CD4-positive, alpha-beta memory T cell (primary cell): ENCODE measurements at regions not wholly inside any gene's neighbourhood (a gene's known extent, or its start where the extent isn't known, plus 50 kb on each side); places are given as distances from the start of the nearest gene placed in this dataset.
"Not testable (repeated sequence)": the region's sequence is repeated elsewhere in the genome, so short reads cannot be mapped to it uniquely, and the experiment has no call there.

Source experiments
- CTCF ChIA-PET: fragments of 350-600 bp; sonication (Branson Sonifier 250); formaldehyde crosslinking; loops from one replicate; lab custom pipeline; 2021; ENCODE audit warnings: inconsistent platforms; ENCODE audit not compliant: partially characterized antibody; lab: Charles Lee
- POLR2A ChIA-PET: fragments of 350-600 bp; sonication (Branson Sonifier 250); formaldehyde crosslinking; loops from one replicate; lab custom pipeline; 2021; ENCODE audit not compliant: partially characterized antibody; lab: Charles Lee
- DNase-seq, 5 donors: peaks; one replicate each; pipeline versions ENCODE4 v3.0.0 to v3.0.0-alpha.2; 2020 to 2022; ENCODE audit warnings: mixed read lengths in 1 of 5
- H3K27ac ChIP-seq: one replicate; pipeline ENCODE4 v1.7.0; 2013; ENCODE audit warnings: low read depth, low read length
- H3K27me3 ChIP-seq: 2 replicates; pipeline ENCODE4 v1.7.0; 2013; ENCODE audit warnings: mild to moderate bottlenecking, low read length, moderate library complexity; ENCODE audit not compliant: insufficient read depth
- H3K36me3 ChIP-seq: 2 replicates; pipeline ENCODE4 v1.7.0; 2013; ENCODE audit warnings: mild to moderate bottlenecking, low read length, moderate library complexity; ENCODE audit not compliant: insufficient read depth
- H3K4me1 ChIP-seq: 2 replicates; pipeline ENCODE4 v1.7.0; 2013; ENCODE audit warnings: mild to moderate bottlenecking, low read length, moderate library complexity; ENCODE audit not compliant: insufficient read depth
- H3K4me3 ChIP-seq, 2 donors: one replicate each; pipeline ENCODE4 v1.7.0; 2013; ENCODE audit warnings: low read length in 2 of 2, mild to moderate bottlenecking in 1 of 2
- H3K9me3 ChIP-seq, 2 donors: one replicate each; pipeline ENCODE4 v1.7.0; 2013; ENCODE audit warnings: low read length in 2 of 2, control low read depth in 1 of 2; ENCODE audit not compliant: control insufficient read depth in 1 of 2
- H3K27ac Mint-ChIP-seq, 7 donors: one replicate each; pipeline ENCODE4 v1.8.0; 2020 to 2021; ENCODE audit warnings: mixed read lengths in 7 of 7, mild to moderate bottlenecking in 6 of 7, inconsistent platforms in 3 of 7, moderate library complexity in 3 of 7
- H3K27me3 Mint-ChIP-seq, 2 donors: one replicate each; pipeline ENCODE4 v1.8.0; 2020 to 2021; ENCODE audit warnings: mixed read lengths in 2 of 2
- H3K36me3 Mint-ChIP-seq, 2 donors: one replicate each; pipeline ENCODE4 v1.8.0; 2020 to 2021; ENCODE audit warnings: mixed read lengths in 2 of 2, inconsistent platforms in 1 of 2, mild to moderate bottlenecking in 1 of 2
- H3K4me1 Mint-ChIP-seq, 4 donors: one replicate each; pipeline ENCODE4 v1.8.0; 2020 to 2021; ENCODE audit warnings: mixed read lengths in 4 of 4, mild to moderate bottlenecking in 1 of 4
- H3K4me3 Mint-ChIP-seq, 8 donors: one replicate each; pipeline ENCODE4 v1.8.0; 2020 to 2021; ENCODE audit warnings: mixed read lengths in 8 of 8, mild to moderate bottlenecking in 7 of 8, moderate library complexity in 6 of 8, inconsistent platforms in 3 of 8
- H3K9me3 Mint-ChIP-seq, 8 donors: one replicate each; pipeline ENCODE4 v1.8.0; 2020 to 2021; ENCODE audit warnings: mixed read lengths in 8 of 8, mild to moderate bottlenecking in 5 of 8, inconsistent platforms in 3 of 8, moderate library complexity in 1 of 8
- intact Hi-C: fragments of 100-400 bp; cut with micrococcal nuclease; formaldehyde crosslinking; loops from one replicate; pipeline ENCODE4 v1.15.1; 2023

GRCh38 chr6:100229512-100229911, 235.2 kb downstream of the SIM1 start:
- Mint-ChIP-seq H3K27ac (no peak overlapping the region), H3K36me3 (no peaks in the 10 kb centered on the region), H3K27me3 (peaks cover 2 to 7% of the 10 kb centered on the region in 2 donors), H3K4me1 (peaks cover 12 to 15% (median 13%) of the 10 kb centered on the region in 4 donors), H3K9me3 (peaks cover 0 to under 1% (median 0%) of the 10 kb centered on the region in 8 donors), H3K4me3 (peak overlapping the region; percentile 33 to 82 (median 68))
- CTCF ChIA-PET, result interaction anchor here (1.0 kb wide), 1 partner anchor 44 kb away, joined by 3 read pairs; no protein-coding TSS in a partner anchor
- Histone ChIP-seq H3K9me3 (no peaks in the 10 kb centered on the region), H3K27ac (no peak overlapping the region), H3K4me1 (peaks cover 9% of the 10 kb centered on the region), H3K27me3 (no peaks in the 10 kb centered on the region), H3K36me3 (no peaks in the 10 kb centered on the region), H3K4me3 (no peak overlapping the region)
- DNase-seq, result no peak
- intact Hi-C loops, result no loop called here
- POLR2A ChIA-PET, result no interaction called here

- H3K27me3 ChIP-seq, result no peaks in the 10 kb centered on the region
- peak overlapping the region; percentile 5 to 23 for H3K4me3 ChIP-seq
- POLR2A ChIA-PET, result no interaction called here
- no peaks in the 10 kb centered on the region for H3K36me3 ChIP-seq
- Mint-ChIP-seq H3K4me1 (peaks cover 12 to 15% (median 13%) of the 10 kb centered on the region in 4 donors), H3K4me3 (peak overlapping the region; percentile 39 to 86 (median 74)), H3K27ac (peak overlapping the region in 1 of 7 donors; percentile 37), H3K9me3 (no peaks in the 10 kb centered on the region), H3K27me3 (peaks cover 3 to 7% of the 10 kb centered on the region in 2 donors), H3K36me3 (no peaks in the 10 kb centered on the region)
- CTCF ChIA-PET, result interaction anchor here (1.0 kb wide), 1 partner anchor 44 kb away, joined by 3 read pairs; no protein-coding TSS in a partner anchor
- H3K27ac ChIP-seq, result no peak overlapping the region
- DNase-seq, result peak; percentile 3 to 46 (median 9)
- peaks cover 9% of the 10 kb centered on the region for H3K4me1 ChIP-seq
- intact Hi-C loops, result no loop called here
- no peaks in the 10 kb centered on the region for H3K9me3 ChIP-seq
These were observed 234.9 kb upstream of the MCHR2 start for GRCh38 chr6:100228834-100229441.

- peak overlapping the region; percentile 39 to 86 (median 74) for H3K4me3 Mint-ChIP-seq
- Histone ChIP-seq H3K4me1 (peaks cover 9% of the 10 kb centered on the region), H3K27me3 (no peaks in the 10 kb centered on the region), H3K36me3 (no peaks in the 10 kb centered on the region), H3K27ac (no peak overlapping the region), H3K4me3 (peak overlapping the region; percentile 5 to 23), H3K9me3 (no peaks in the 10 kb centered on the region)
- H3K9me3 Mint-ChIP-seq, result no peaks in the 10 kb centered on the region
- CTCF ChIA-PET, result no interaction called here
- H3K27me3 Mint-ChIP-seq, result peaks cover 3 to 7% of the 10 kb centered on the region in 2 donors
- H3K4me1 Mint-ChIP-seq, result peaks cover 12 to 15% (median 13%) of the 10 kb centered on the region in 4 donors
- POLR2A ChIA-PET, result no interaction called here
- intact Hi-C loops, result no loop called here
- H3K36me3 Mint-ChIP-seq, result no peaks in the 10 kb centered on the region
- peak overlapping the region in 2 of 7 donors; percentile 19 to 20 for H3K27ac Mint-ChIP-seq
- no peak for DNase-seq
These were observed 234.4 kb upstream of the MCHR2 start for GRCh38 chr6:100228437-100228833.

GRCh38 chr6:100226811-100227210, 232.8 kb upstream of the MCHR2 start:
- H3K27ac Mint-ChIP-seq, result no peak overlapping the region
- peaks cover 12 to 15% (median 13%) of the 10 kb centered on the region in 4 donors for H3K4me1 Mint-ChIP-seq
- no peak overlapping the region for H3K4me3 Mint-ChIP-seq
- no peak overlapping the region for H3K27ac ChIP-seq
- H3K9me3 Mint-ChIP-seq, result peaks cover 0 to 4% (median 0%) of the 10 kb centered on the region in 8 donors
- intact Hi-C loops, result no loop called here
- peaks cover 9% of the 10 kb centered on the region for H3K4me1 ChIP-seq
- POLR2A ChIA-PET, result no interaction called here
- H3K36me3 ChIP-seq, result no peaks in the 10 kb centered on the region
- peaks cover 3 to 7% of the 10 kb centered on the region in 2 donors for H3K27me3 Mint-ChIP-seq
- no peaks in the 10 kb centered on the region for H3K9me3 ChIP-seq
- CTCF ChIA-PET, result no interaction called here
- no peaks in the 10 kb centered on the region for H3K27me3 ChIP-seq
- H3K36me3 Mint-ChIP-seq, result no peaks in the 10 kb centered on the region
- H3K4me3 ChIP-seq, result no peak overlapping the region
- no peak for DNase-seq

GRCh38 chr6:100223952-100224351, 229.9 kb upstream of the MCHR2 start:
- CTCF ChIA-PET, H3K4me3 ChIP-seq, POLR2A ChIA-PET, H3K36me3 ChIP-seq, H3K4me3 Mint-ChIP-seq, H3K4me1 ChIP-seq, H3K36me3 Mint-ChIP-seq, H3K9me3 ChIP-seq, H3K27me3 ChIP-seq, H3K9me3 Mint-ChIP-seq, intact Hi-C loops, H3K27ac ChIP-seq, DNase-seq, H3K27ac Mint-ChIP-seq, H3K27me3 Mint-ChIP-seq: not testable (repeated sequence)
- H3K4me1 Mint-ChIP-seq, result peaks cover 8 to 12% (median 9%) of the 10 kb centered on the region in 4 donors

GRCh38 chr6:100220543-100220942, 226.5 kb upstream of the MCHR2 start:
- Mint-ChIP-seq H3K27me3 (peaks cover 0 to 4% of the 10 kb centered on the region in 2 donors), H3K27ac (no peak overlapping the region), H3K4me3 (no peak overlapping the region), H3K36me3 (no peaks in the 10 kb centered on the region), H3K4me1 (no peaks in the 10 kb centered on the region), H3K9me3 (peaks cover 0 to 4% (median 0%) of the 10 kb centered on the region in 8 donors)
- H3K27me3 ChIP-seq, result no peaks in the 10 kb centered on the region
- no peaks in the 10 kb centered on the region for H3K9me3 ChIP-seq
- intact Hi-C loops, result no loop called here
- H3K4me3 ChIP-seq, result no peak overlapping the region
- H3K36me3 ChIP-seq, result no peaks in the 10 kb centered on the region
- CTCF ChIA-PET, result no interaction called here
- no peaks in the 10 kb centered on the region for H3K4me1 ChIP-seq
- DNase-seq, result no peak
- POLR2A ChIA-PET, result no interaction called here
- no peak overlapping the region for H3K27ac ChIP-seq

- peaks cover 0 to 3% of the 10 kb centered on the region in 2 donors for H3K27me3 Mint-ChIP-seq
These were observed 223.4 kb upstream of the MCHR2 start for GRCh38 chr6:100217225-100218012.

More at GRCh38 chr6:100217225-100218012, 223.4 kb upstream of the MCHR2 start:
- Mint-ChIP-seq H3K36me3 (no peaks in the 10 kb centered on the region), H3K4me3 (no peak overlapping the region), H3K4me1 (no peaks in the 10 kb centered on the region), H3K9me3 (peaks cover 0 to 4% (median 0%) of the 10 kb centered on the region in 8 donors), H3K27ac (no peak overlapping the region)
- H3K9me3 ChIP-seq, result no peaks in the 10 kb centered on the region
- H3K27ac ChIP-seq, result no peak overlapping the region
- DNase-seq, result no peak
- POLR2A ChIA-PET, result no interaction called here
- CTCF ChIA-PET, result no interaction called here
- intact Hi-C loops, result no loop called here
- H3K4me3 ChIP-seq, result no peak overlapping the region
- H3K36me3 ChIP-seq, result no peaks in the 10 kb centered on the region
- H3K27me3 ChIP-seq, result no peaks in the 10 kb centered on the region
- no peaks in the 10 kb centered on the region for H3K4me1 ChIP-seq
